SK-N-MC (cell line): ENCODE measurements at regions not wholly inside any gene's neighbourhood (a gene's known extent, or its start where the extent isn't known, plus 50 kb on each side); places are given as distances from the start of the nearest gene placed in this dataset.
A peak's percentile ranks its signal among the peaks of the same experiment; 100 is the strongest.

ENCODE experiments used
- DNase-seq: peaks from one replicate; pipeline ENCODE4 v3.0.0-alpha.2; 2011; ENCODE audit warnings: low read depth, low spot score
- H3K27ac ChIP-seq: fragments of 200-600 bp; sonication (generic); 2 replicates; pipeline ENCODE4 v1.5.1; 2016; ENCODE audit warnings: mixed run types
- H3K36me3 ChIP-seq: fragments of 200-600 bp; sonication (generic); 2 replicates; pipeline ENCODE4 v1.6.1; 2017; ENCODE audit warnings: antibody characterized with exemption, low read length, mixed read lengths; ENCODE audit not compliant: insufficient read depth
- H3K4me3 ChIP-seq: fragments of 200-600 bp; sonication (generic); 2 replicates; pipeline ENCODE4 v1.5.1; 2016
- H3K9ac ChIP-seq: fragments of 200-600 bp; sonication (generic); 2 replicates; pipeline ENCODE4 v1.8.0; 2017; ENCODE audit warnings: mixed run types, mixed read lengths; ENCODE audit not compliant: insufficient read length
- H3K9me3 ChIP-seq: fragments of 200-600 bp; sonication (generic); 2 replicates; pipeline ENCODE4 v1.6.1; 2017; ENCODE audit warnings: low read depth, mild to moderate bottlenecking, antibody characterized with exemption, low read length, moderate library complexity, mixed read lengths
- EZH2 ChIP-seq: fragments of 200-600 bp; sonication (generic); IDR thresholded peaks from one replicate; pipeline ENCODE4 v1.6.1; 2017; ENCODE audit warnings: antibody characterized with exemption
- FOXP2 ChIP-seq: optimal IDR thresholded peaks from 2 replicates; pipeline ENCODE3; 2011; ENCODE audit warnings: mild to moderate bottlenecking, moderate library complexity; ENCODE audit not compliant: insufficient read depth; ENCODE audit errors: extremely low read length, control extremely low read depth
- POLR2AphosphoS5 ChIP-seq: IDR thresholded peaks from 2 replicates; pipeline ENCODE4 v1.6.1; 2012; ENCODE audit warnings: mild to moderate bottlenecking, low read depth, low read length, borderline replicate concordance

- Histone ChIP-seq H3K4me3 (no peak overlapping the region), H3K36me3 (no peaks in the 10 kb centered on the region), H3K27ac (no peak overlapping the region), H3K9ac (no peak overlapping the region), H3K9me3 (no peaks in the 10 kb centered on the region)
- TF ChIP-seq EZH2 = no peak
- TF ChIP-seq FOXP2 = no peak
- no peak for TF ChIP-seq POLR2AphosphoS5
- no peak for DNase-seq
Observed at GRCh38 chr2:47300081-47300480, 69.0 kb upstream of the EPCAM start.

GRCh38 chr2:47299555-47299954, 69.6 kb upstream of the EPCAM start:
- Histone ChIP-seq H3K9me3 (no peaks in the 10 kb centered on the region), H3K4me3 (no peak overlapping the region), H3K27ac (no peak overlapping the region), H3K36me3 (no peaks in the 10 kb centered on the region), H3K9ac (no peak overlapping the region)
- TF ChIP-seq EZH2 (no peak), POLR2AphosphoS5 (no peak), FOXP2 (no peak)
- no peak for DNase-seq

- no peak overlapping the region for H3K27ac ChIP-seq
- no peak for DNase-seq
- H3K9me3 ChIP-seq = no peaks in the 10 kb centered on the region
- H3K4me3 ChIP-seq = no peak overlapping the region
- no peak overlapping the region for H3K9ac ChIP-seq
- no peak for TF ChIP-seq EZH2
- TF ChIP-seq POLR2AphosphoS5 = no peak
- TF ChIP-seq FOXP2 = no peak
- no peaks in the 10 kb centered on the region for H3K36me3 ChIP-seq
Observed at GRCh38 chr2:47298771-47299170, 70.3 kb upstream of the EPCAM start.

GRCh38 chr2:47297767-47298425, 71.2 kb upstream of the EPCAM start:
- no peak overlapping the region for H3K27ac ChIP-seq
- no peaks in the 10 kb centered on the region for H3K9me3 ChIP-seq
- no peak overlapping the region for H3K9ac ChIP-seq
- TF ChIP-seq FOXP2 (no peak), POLR2AphosphoS5 (no peak), EZH2 (no peak)
- no peak overlapping the region for H3K4me3 ChIP-seq
- DNase-seq = no peak
- H3K36me3 ChIP-seq = no peaks in the 10 kb centered on the region

GRCh38 chr2:47295981-47296635, 73.0 kb upstream of the EPCAM start:
- Histone ChIP-seq H3K36me3 (no peaks in the 10 kb centered on the region), H3K9ac (no peak overlapping the region), H3K4me3 (no peak overlapping the region), H3K27ac (no peak overlapping the region), H3K9me3 (no peaks in the 10 kb centered on the region)
- no peak for DNase-seq
- TF ChIP-seq FOXP2 = no peak
- TF ChIP-seq POLR2AphosphoS5 = no peak
- TF ChIP-seq EZH2 = no peak

- H3K36me3 ChIP-seq = no peaks in the 10 kb centered on the region
- no peak for TF ChIP-seq EZH2
- no peak for TF ChIP-seq POLR2AphosphoS5
- no peak for TF ChIP-seq FOXP2
- DNase-seq = no peak
- H3K4me3 ChIP-seq = no peak overlapping the region
- H3K9me3 ChIP-seq = no peaks in the 10 kb centered on the region
- peak overlapping the region; percentile 8 for H3K9ac ChIP-seq
- no peak overlapping the region for H3K27ac ChIP-seq
Observed at GRCh38 chr2:47295131-47295980, 73.8 kb upstream of the EPCAM start.

GRCh38 chr2:47293976-47294375, 75.1 kb upstream of the EPCAM start:
- no peak for DNase-seq
- Histone ChIP-seq H3K27ac (no peak overlapping the region), H3K4me3 (no peak overlapping the region), H3K9ac (no peak overlapping the region), H3K36me3 (no peaks in the 10 kb centered on the region), H3K9me3 (no peaks in the 10 kb centered on the region)
- no peak for TF ChIP-seq POLR2AphosphoS5
- no peak for TF ChIP-seq FOXP2
- no peak for TF ChIP-seq EZH2

- H3K9me3 ChIP-seq = no peaks in the 10 kb centered on the region
- no peak overlapping the region for H3K27ac ChIP-seq
- H3K9ac ChIP-seq = no peak overlapping the region
Observed at GRCh38 chr2:47288864-47289263, 80.2 kb upstream of the EPCAM start.

GRCh38 chr2:47283659-47284058, 85.5 kb upstream of the EPCAM start:
- Histone ChIP-seq H3K9ac (no peak overlapping the region), H3K4me3 (no peak overlapping the region), H3K36me3 (no peaks in the 10 kb centered on the region), H3K9me3 (no peaks in the 10 kb centered on the region), H3K27ac (no peak overlapping the region)
- no peak for TF ChIP-seq EZH2
- TF ChIP-seq FOXP2 = no peak
- no peak for TF ChIP-seq POLR2AphosphoS5
- no peak for DNase-seq

More at GRCh38 chr2:47288864-47289263, 80.2 kb upstream of the EPCAM start:
- Histone ChIP-seq H3K36me3 (no peaks in the 10 kb centered on the region), H3K4me3 (no peak overlapping the region)
- TF ChIP-seq EZH2 = no peak
- DNase-seq = no peak
